ENCODE measurements at regions not wholly inside any gene's neighbourhood (a gene's known extent, or its start where the extent isn't known, plus 50 kb on each side); places are given as distances from the start of the nearest gene placed in this dataset.
"Not testable (repeated sequence)": the region's sequence is repeated elsewhere in the genome, so short reads cannot be mapped to it uniquely, and the experiment has no call there.

GRCh38 chr13:90664200-90664599 lies 683.3 kb upstream of the MIR17HG start:
- DNase-seq: not testable (repeated sequence)

DNA sequence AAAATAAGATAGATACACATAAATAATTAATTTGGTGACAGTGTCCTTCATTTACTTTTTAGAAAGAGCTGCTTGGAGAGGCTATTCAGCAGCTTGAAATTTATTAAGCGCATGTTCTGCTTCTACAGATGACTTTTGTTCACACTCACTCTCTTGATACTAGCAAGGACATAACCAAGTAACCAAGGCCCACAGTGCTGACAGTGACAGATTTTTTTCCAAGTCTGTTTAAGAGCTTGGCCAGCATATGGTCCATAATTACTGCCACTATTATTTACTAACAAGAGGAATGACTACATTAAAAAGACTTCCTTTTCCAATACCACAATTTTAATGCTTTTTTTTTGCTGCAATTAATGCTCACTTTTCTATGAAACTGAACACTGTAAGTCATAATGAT lies 673.7 kb upstream of the MIR17HG start:
- DNase-seq: no peak

GRCh38 chr13:90675129-90675528 lies 672.4 kb upstream of the MIR17HG start:
- no peak for DNase-seq

DNA sequence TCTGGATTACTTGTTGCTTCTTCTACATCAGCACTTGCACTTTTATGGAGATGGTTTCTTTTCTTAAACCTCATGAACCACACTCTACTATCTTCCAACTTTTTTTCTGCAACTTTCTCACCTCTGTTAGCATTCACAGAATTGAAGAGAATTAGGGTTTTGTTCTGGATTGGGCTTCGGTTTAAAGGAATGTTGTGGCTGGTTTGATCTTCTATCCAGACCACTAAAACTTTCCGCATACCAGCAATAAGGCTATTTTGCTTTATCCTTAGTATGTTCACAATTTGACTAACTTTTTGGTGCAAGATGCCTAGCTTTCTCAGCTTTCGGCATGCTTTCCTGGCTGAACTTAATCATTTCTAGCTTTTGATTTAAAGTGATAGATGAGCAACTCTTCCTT lies 666.7 kb upstream of the MIR17HG start:
- no peak for DNase-seq

GRCh38 chr13:90683711-90684131 lies 663.8 kb upstream of the MIR17HG start:
- no peak for DNase-seq

GRCh38 chr13:90686442-90686841 lies 661.0 kb upstream of the MIR17HG start:
- DNase-seq: no peak

- no peak for DNase-seq
Observed at GRCh38 chr13:90689111-90689510, 658.4 kb upstream of the MIR17HG start.

- no peak for DNase-seq
Observed at GRCh38 chr13:90690458-90691080, 656.9 kb upstream of the MIR17HG start.

DNA sequence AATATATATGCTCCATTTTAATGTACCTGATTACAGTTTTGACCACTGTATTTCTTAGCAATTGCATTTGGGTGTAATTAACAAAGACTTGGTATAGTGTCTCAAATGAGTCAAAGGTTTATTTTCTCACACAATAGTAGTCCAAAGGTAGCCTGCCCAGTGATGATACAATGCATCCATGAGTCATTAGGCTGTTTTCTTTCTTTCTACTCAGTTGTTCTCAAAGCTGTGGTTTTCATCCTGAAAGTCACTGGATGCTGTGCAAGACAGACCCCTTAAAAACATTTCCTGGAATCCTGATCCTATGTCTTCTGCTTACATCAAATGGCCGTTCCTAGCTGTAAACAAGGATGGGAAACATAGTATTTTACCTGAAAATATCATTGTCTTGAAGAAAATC lies 651.2 kb upstream of the MIR17HG start:
- DNase-seq: no peak

DNA sequence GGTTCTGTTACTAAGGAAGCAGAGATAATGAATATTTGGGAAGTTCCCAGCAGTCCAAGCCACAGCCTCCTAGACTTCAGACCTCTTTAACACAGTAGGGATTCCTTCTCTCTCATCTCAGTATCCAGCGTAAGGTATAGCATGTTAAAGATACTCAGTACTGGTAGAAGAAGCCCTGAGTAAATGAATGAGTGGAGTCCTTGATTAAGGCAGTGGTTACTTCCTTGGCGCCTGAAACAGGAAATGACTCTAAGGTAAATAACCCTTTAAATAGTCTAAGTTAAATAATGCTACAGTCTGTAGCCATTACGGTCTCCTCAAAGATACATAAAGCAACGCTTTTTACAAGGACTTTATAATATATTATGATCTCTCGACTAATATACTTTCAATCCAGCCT lies 650.8 kb upstream of the MIR17HG start:
- DNase-seq: no peak

GRCh38 chr13:90700340-90700739 lies 647.1 kb upstream of the MIR17HG start:
- DNase-seq: no peak

- no peak for DNase-seq
Observed at GRCh38 chr13:90701264-90701663, 646.2 kb upstream of the MIR17HG start.

DNA sequence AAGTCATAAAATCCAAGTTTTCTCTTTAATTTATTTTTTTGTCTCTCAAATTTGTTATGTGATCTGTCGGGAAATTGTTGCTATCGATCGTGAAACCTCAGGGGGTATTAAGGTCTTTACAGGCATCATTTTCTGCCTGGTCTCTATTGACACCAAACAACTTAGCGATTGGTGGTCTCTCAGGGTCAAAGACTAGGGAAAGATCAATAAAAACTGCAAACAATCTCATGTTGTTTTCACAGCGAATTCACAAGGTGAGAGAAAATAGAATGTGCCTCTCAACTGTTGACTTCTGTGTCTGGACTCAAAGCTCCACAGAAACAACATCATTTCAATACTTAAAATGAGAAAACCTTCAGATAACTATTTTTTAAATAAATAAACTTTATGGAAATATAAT lies 645.4 kb upstream of the MIR17HG start:
- no peak for DNase-seq

DNA sequence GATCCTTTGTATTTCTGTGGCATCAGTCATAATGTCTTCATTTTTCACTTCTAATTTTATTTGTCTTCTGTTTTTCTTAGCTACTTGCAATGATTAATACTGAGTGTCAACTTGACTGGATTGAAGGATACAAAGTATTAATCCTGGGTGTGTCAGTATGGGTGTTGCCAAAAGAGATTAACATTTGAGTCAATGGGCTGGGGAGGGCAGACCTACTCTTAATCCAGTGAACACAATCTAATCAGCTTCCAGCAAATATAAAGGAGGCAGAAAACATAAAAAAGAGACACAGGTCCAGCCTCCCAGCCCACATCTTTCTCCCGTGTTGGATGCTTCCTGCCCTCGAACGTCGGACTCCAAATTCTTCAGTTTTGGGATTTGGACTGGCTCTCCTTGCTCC lies 640.9 kb upstream of the MIR17HG start:
- DNase-seq: no peak

DNA sequence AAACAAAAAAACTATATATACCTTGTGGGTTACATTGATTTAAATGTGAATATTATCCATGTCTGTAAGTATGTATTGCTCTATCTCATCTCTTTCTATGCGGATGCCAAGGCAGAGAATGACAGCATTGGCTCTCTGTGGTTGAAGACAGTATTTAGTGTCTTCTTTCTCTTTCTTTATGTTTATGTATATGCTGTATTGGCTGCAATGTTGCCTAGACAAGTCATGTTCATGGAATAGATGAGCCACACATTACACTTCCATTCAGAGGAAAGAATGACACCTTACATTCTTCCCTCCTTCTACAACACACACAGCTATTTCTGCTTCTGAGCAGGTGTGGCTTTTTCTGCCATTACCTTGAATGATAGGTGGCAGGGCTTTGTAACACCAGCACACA lies 639.4 kb upstream of the MIR17HG start:
- DNase-seq: no peak

DNA sequence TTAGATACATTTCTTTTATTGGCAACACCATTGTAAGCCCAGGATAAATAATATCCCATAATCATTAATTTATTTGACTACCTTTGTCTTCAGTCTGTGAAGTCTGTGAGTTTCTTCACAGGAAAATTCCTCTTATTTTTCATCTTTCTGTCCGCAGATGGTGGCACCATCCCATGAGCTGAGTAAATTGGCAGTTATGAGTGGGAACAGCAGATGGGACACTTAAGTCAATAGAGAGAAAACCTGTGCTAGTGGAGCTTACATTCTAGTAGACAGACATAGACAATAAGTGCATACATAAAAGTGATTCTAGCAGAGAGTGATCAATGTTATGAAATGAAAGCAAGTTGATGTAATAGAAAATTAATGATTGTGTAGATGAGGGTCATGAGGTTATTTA lies 638.2 kb upstream of the MIR17HG start:
- DNase-seq: no peak

GRCh38 chr13:90710164-90710759 lies 637.2 kb upstream of the MIR17HG start:
- DNase-seq: no peak

DNA sequence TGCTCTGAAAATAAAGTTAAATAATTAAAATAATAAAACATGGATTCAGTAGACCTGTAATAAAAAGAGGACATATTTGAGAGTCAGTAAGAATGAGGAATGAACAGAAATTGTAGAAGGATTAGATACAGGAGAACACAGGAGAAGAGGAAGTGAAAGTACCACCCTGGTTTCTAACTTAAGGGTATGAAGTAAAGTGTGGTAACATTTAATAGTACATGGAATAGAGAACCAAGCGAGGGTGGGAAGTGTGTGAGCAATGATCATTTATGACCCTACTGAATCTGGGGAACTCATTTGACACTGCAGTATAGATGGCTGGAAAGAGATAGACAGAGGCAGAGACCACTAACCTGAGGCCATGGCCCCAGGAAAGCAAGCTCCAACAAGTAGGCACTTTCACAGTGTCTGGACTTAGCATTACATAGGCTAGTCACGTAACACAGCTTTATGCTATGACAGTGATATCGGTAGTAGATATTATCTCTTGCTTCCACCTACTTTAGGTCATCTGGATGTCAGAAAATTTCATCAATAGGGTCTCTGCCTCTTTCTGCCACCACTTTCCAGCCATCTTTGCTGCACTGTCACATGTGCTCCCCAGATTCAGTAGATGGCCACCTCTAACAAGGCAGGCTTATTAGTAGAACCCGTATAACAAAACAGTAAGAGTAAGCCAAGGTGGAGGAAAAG lies 633.9 kb upstream of the MIR17HG start:
- no peak for DNase-seq

DNA sequence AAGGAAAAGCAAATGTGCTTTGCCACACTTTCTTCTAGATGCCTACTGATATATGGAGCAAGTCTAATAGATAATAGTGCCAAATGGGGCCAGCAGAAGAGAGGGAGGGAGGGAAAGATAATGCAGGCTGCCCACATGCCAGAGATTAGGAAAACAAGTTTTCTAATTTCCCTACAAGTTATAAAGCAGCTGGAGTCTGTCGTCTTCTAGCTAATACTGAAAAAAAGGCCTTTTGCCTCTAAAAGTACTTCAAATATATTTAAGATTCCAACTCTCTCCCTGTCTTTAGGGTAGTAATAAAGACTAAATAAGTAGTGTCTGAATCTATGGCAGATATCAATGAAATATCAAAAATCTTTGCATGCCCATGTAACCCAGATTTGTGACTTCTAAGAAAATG lies 632.0 kb upstream of the MIR17HG start:
- no peak for DNase-seq

- no peak for DNase-seq
Observed at GRCh38 chr13:90717451-90717936, 630.0 kb upstream of the MIR17HG start.

DNA sequence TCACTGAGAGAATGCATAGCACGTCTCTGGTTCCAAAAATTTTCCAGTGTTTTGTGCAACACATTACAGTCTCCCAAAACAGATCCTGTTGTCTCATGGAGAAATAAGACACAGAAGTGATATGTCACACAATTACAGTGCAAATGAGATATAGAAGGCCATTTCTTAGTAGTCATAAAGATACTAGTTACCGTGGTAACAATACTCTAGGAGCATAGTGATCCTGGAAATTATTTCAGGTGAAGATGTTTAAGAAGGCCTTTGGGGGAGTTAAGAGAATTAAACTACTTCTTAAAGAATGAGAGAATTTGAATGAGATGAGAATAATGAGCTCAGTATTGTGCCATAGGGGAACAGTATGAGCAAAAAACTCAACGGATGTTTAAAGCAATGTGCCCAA lies 628.0 kb upstream of the MIR17HG start:
- no peak for DNase-seq

GRCh38 chr13:90721937-90722336 lies 625.5 kb upstream of the MIR17HG start:
- no peak for DNase-seq

- DNase-seq: no peak
Observed at GRCh38 chr13:90723381-90723780, 624.1 kb upstream of the MIR17HG start.

DNA sequence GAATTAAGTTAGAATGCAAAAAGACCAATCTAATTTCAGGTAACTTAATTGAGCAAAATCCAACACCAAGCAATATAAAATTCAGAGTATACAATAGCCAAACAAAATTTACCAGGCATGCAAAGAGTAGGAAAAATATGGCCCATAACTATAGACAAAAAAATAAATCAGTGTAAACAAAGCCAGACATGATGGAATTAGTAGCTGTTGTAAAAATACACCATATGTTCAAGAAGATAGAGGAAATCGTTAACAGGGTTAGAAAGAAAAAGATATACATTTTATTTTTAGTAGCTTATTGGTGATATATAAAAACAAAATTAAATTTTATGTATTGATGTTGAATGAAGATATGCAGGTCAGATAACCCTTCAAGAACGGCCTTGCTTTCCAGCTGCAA lies 621.1 kb upstream of the MIR17HG start:
- DNase-seq: no peak
